H9 (cell line): ENCODE measurements at regions not wholly inside any gene's neighbourhood (a gene's known extent, or its start where the extent isn't known, plus 50 kb on each side); places are given as distances from the start of the nearest gene placed in this dataset.

Source experiments
- DNase-seq: peaks from one replicate; pipeline ENCODE4 v3.0.0-alpha.2; 2017
- H2AFZ ChIP-seq: one replicate; pipeline ENCODE4 v1.6.1; 2013; ENCODE audit warnings: mild to moderate bottlenecking, low read length, control low read depth, moderate library complexity
- H2AK5ac ChIP-seq: 2 replicates; pipeline ENCODE4 v1.6.1; 2013; ENCODE audit warnings: low read length, control low read depth, mixed read lengths; ENCODE audit not compliant: insufficient read length
- H2BK120ac ChIP-seq: one replicate; pipeline ENCODE4 v1.6.1; 2013; ENCODE audit warnings: low read depth, mild to moderate bottlenecking, low read length, control low read depth, inconsistent platforms; ENCODE audit not compliant: poor library complexity, severe bottlenecking
- H2BK12ac ChIP-seq: 2 replicates; pipeline ENCODE4 v1.6.1; 2013; ENCODE audit warnings: low read length, control low read depth, mixed read lengths, low read depth; ENCODE audit not compliant: insufficient read length
- H2BK15ac ChIP-seq: 2 replicates; pipeline ENCODE4 v1.6.1; 2013; ENCODE audit warnings: low read depth, low read length, control low read depth
- H2BK20ac ChIP-seq: one replicate; pipeline ENCODE4 v1.6.1; 2013; ENCODE audit warnings: low read depth, mild to moderate bottlenecking, low read length, control low read depth, inconsistent platforms; ENCODE audit not compliant: poor library complexity, severe bottlenecking
- H2BK5ac ChIP-seq: 2 replicates; pipeline ENCODE4 v1.6.1; 2013; ENCODE audit warnings: low read length, control low read depth, mixed read lengths; ENCODE audit not compliant: insufficient read length
- H3K14ac ChIP-seq: 2 replicates; pipeline ENCODE4 v1.6.1; 2013; ENCODE audit warnings: low read length, control low read depth; ENCODE audit not compliant: insufficient read depth
- H3K18ac ChIP-seq: 2 replicates; pipeline ENCODE4 v1.6.1; 2013; ENCODE audit warnings: low read depth, mild to moderate bottlenecking, mixed read lengths, low read length, control low read depth; ENCODE audit not compliant: insufficient read length
- H3K23ac ChIP-seq: 2 replicates; pipeline ENCODE4 v1.6.1; 2013; ENCODE audit warnings: low read length, control low read depth, mixed read lengths, low read depth; ENCODE audit not compliant: insufficient read length
- H3K23me2 ChIP-seq: 2 replicates; pipeline ENCODE4 v1.6.1; 2013; ENCODE audit warnings: low read depth, mild to moderate bottlenecking, mixed read lengths, low read length, control low read depth; ENCODE audit not compliant: insufficient read length, poor library complexity, severe bottlenecking
- H3K27ac ChIP-seq: 2 replicates; pipeline ENCODE4 v1.5.1; 2013; ENCODE audit warnings: low read length, control low read depth, mixed read lengths, low read depth; ENCODE audit not compliant: insufficient read length
- H3K27me3 ChIP-seq: 2 replicates; pipeline ENCODE4 v1.6.1; 2013; ENCODE audit warnings: low read length, control low read depth, inconsistent platforms; ENCODE audit not compliant: insufficient read depth
- H3K4ac ChIP-seq: 2 replicates; pipeline ENCODE4 v1.6.1; 2013; ENCODE audit warnings: low read depth, mild to moderate bottlenecking, control low read depth, inconsistent platforms, low read length, moderate library complexity
- H3K4me1 ChIP-seq: 2 replicates; pipeline ENCODE4 v1.6.1; 2013; ENCODE audit warnings: low read length, control low read depth, inconsistent platforms; ENCODE audit not compliant: insufficient read depth
- H3K4me2 ChIP-seq: 2 replicates; pipeline ENCODE4 v1.6.1; 2013; ENCODE audit warnings: low read length, control low read depth, mixed read lengths; ENCODE audit not compliant: insufficient read length, insufficient read depth
- H3K56ac ChIP-seq: 2 replicates; pipeline ENCODE4 v1.6.1; 2013; ENCODE audit warnings: low read depth, mild to moderate bottlenecking, mixed read lengths, low read length, control low read depth; ENCODE audit not compliant: insufficient read length
- H3K79me1 ChIP-seq: 2 replicates; pipeline ENCODE4 v1.6.1; 2013; ENCODE audit warnings: low read depth, mild to moderate bottlenecking, moderate library complexity, low read length, control low read depth, inconsistent platforms; ENCODE audit not compliant: insufficient read depth, poor library complexity, severe bottlenecking
- H3K79me2 ChIP-seq: 2 replicates; pipeline ENCODE4 v1.6.1; 2013; ENCODE audit warnings: low read length, control low read depth, inconsistent platforms; ENCODE audit not compliant: insufficient read depth
- H3K9ac ChIP-seq: 2 replicates; pipeline ENCODE4 v1.6.1; 2013; ENCODE audit warnings: low read length, control low read depth, mixed read lengths; ENCODE audit not compliant: insufficient read length; ENCODE audit errors: extremely low read depth
- H3K9me3 ChIP-seq: one replicate; pipeline ENCODE4 v1.6.1; 2013; ENCODE audit warnings: low read depth, low read length, inconsistent platforms; ENCODE audit not compliant: control insufficient read depth
- H3T11ph ChIP-seq: one replicate; pipeline ENCODE4 v1.6.1; 2013; ENCODE audit warnings: mild to moderate bottlenecking, low read length, control low read depth, inconsistent platforms
- H4K20me1 ChIP-seq: one replicate; pipeline ENCODE4 v1.6.1; 2013; ENCODE audit not compliant: control insufficient read depth, insufficient read length, insufficient read depth
- H4K5ac ChIP-seq: 2 replicates; pipeline ENCODE4 v1.6.1; 2013; ENCODE audit warnings: low read depth, mild to moderate bottlenecking, mixed read lengths, low read length, control low read depth; ENCODE audit not compliant: insufficient read length
- H4K8ac ChIP-seq: replicated peaks from 2 replicates; pipeline ENCODE4 v1.6.1; 2013; ENCODE audit warnings: low read length, control low read depth, mixed read lengths, low read depth; ENCODE audit not compliant: insufficient read length
- H4K91ac ChIP-seq: 2 replicates; pipeline ENCODE4 v1.6.1; 2013; ENCODE audit warnings: low read depth, mild to moderate bottlenecking, moderate library complexity, mixed read lengths, low read length, control low read depth; ENCODE audit not compliant: insufficient read length
- H3K27ac Mint-ChIP-seq, 3 experiments: 2 replicates in 2 of 3; 3 replicates in 1 of 3; pipeline ENCODE4 v1.8.0; 2020 to 2021; ENCODE audit warnings: mixed read lengths in 3 of 3, mild to moderate bottlenecking in 1 of 3, moderate library complexity in 1 of 3
- H3K27me3 Mint-ChIP-seq: 2 replicates; pipeline ENCODE4 v1.8.0; 2021; ENCODE audit warnings: low read depth, mild to moderate bottlenecking, moderate library complexity, mixed read lengths
- H3K36me3 Mint-ChIP-seq, 3 experiments: 2 replicates in 2 of 3; 3 replicates in 1 of 3; pipeline ENCODE4 v1.8.0; 2020 to 2021; ENCODE audit warnings: low read depth in 3 of 3, mixed read lengths in 3 of 3; ENCODE audit not compliant: insufficient read depth in 1 of 3
- H3K4me1 Mint-ChIP-seq, 2 experiments: 2 replicates each; pipeline ENCODE4 v1.8.0; 2020; ENCODE audit warnings: mixed read lengths in 2 of 2
- H3K4me3 Mint-ChIP-seq, 2 experiments: 2 replicates in 1 of 2; 3 replicates in 1 of 2; pipeline ENCODE4 v1.8.0; 2020 to 2021; ENCODE audit warnings: mild to moderate bottlenecking in 2 of 2, mixed read lengths in 2 of 2, moderate library complexity in 1 of 2
- H3K9me3 Mint-ChIP-seq, 2 experiments: 2 replicates in 1 of 2; 3 replicates in 1 of 2; pipeline ENCODE4 v1.8.0; 2020; ENCODE audit warnings: mild to moderate bottlenecking in 2 of 2, mixed read lengths in 2 of 2, moderate library complexity in 1 of 2
- CTCF ChIP-seq: fragments of 200-600 bp; sonication (generic); conservative IDR thresholded peaks from 3 replicates; pipeline ENCODE4 v1.8.0; 2021; ENCODE audit warnings: antibody characterized with exemption, mild to moderate bottlenecking
- WGBS: extraction: QIAGEN DNeasy Blood & Tissue Kit; methylation state at CpG from one replicate; pipeline ENCODE4 v1.1.7; 2013; ENCODE audit warnings: missing lambda C conversion rate, low lambda C conversion rate, mixed read lengths; ENCODE audit not compliant: insufficient read length; ENCODE audit errors: extremely low coverage; 5-methylcytosine and 5-hydroxymethylcytosine counted together

GRCh38 chr17:22463110-22463850 is 771.0 kb downstream of the KCNJ18 start:
- H3K4me1 Mint-ChIP-seq, result no peaks in the 10 kb centered on the region
- H3K18ac ChIP-seq, result no peak overlapping the region
- no peak overlapping the region for H2BK120ac ChIP-seq
- no peak overlapping the region for H3T11ph ChIP-seq
- no peak overlapping the region for H4K91ac ChIP-seq
- no peaks in the 10 kb centered on the region for H3K79me2 ChIP-seq
- H3K23me2 ChIP-seq, result no peaks in the 10 kb centered on the region
- H3K27me3 Mint-ChIP-seq, result peaks cover 2% of the 10 kb centered on the region; the same call in 1 of the 2 replicates
- H3K4me2 ChIP-seq, result no peak overlapping the region
- DNase-seq, result no peak
- H3K36me3 Mint-ChIP-seq, result peaks cover 22 to 41% (median 24%) of the 10 kb centered on the region in 3 experiments
- H2BK5ac ChIP-seq, result no peak overlapping the region
- H3K23ac ChIP-seq, result no peak overlapping the region
- H3K27me3 ChIP-seq, result no peaks in the 10 kb centered on the region
- no peaks in the 10 kb centered on the region for H3K4me1 ChIP-seq
- peaks cover 90% of the 10 kb centered on the region for H3K9me3 ChIP-seq
- H3K27ac Mint-ChIP-seq, result no peak overlapping the region
- H4K20me1 ChIP-seq, result no peaks in the 10 kb centered on the region
- no peak overlapping the region for H2AK5ac ChIP-seq
- H4K5ac ChIP-seq, result no peak overlapping the region
- WGBS, result no CpG with 5 or more reads among the region's 13 CpGs
- no peak overlapping the region for H4K8ac ChIP-seq
- no peak overlapping the region for H2BK15ac ChIP-seq
- no peak overlapping the region for H3K27ac ChIP-seq
- no peak overlapping the region for H3K4ac ChIP-seq
- peaks cover 93 to 98% of the 10 kb centered on the region in 2 experiments for H3K9me3 Mint-ChIP-seq
- H2BK12ac ChIP-seq, result no peak overlapping the region
- no peaks in the 10 kb centered on the region for H3K79me1 ChIP-seq
- no peak for TF ChIP-seq CTCF
- no peak overlapping the region for H3K9ac ChIP-seq
- H3K4me3 Mint-ChIP-seq, result no peak overlapping the region
- no peak overlapping the region for H2BK20ac ChIP-seq
- H3K14ac ChIP-seq, result no peak overlapping the region
- no peak overlapping the region for H3K56ac ChIP-seq
- no peak overlapping the region for H2AFZ ChIP-seq
